Neutrophil (primary cell): ENCODE measurements at regions not wholly inside any gene's neighbourhood (a gene's known extent, or its start where the extent isn't known, plus 50 kb on each side); places are given as distances from the start of the nearest gene placed in this dataset.
"Not testable (repeated sequence)": the region's sequence is repeated elsewhere in the genome, so short reads cannot be mapped to it uniquely, and the experiment has no call there.

Source experiments
- H3K27ac ChIP-seq: fragments of 200-600 bp; sonication (generic); 2 replicates; pipeline ENCODE4 v1.5.1; 2016; ENCODE audit warnings: mild to moderate bottlenecking, moderate library complexity
- H3K27me3 ChIP-seq: fragments of 200-600 bp; sonication (generic); 2 replicates; pipeline ENCODE4 v1.6.0; 2016; ENCODE audit warnings: mild to moderate bottlenecking
- H3K36me3 ChIP-seq: fragments of 200-600 bp; sonication (generic); 2 replicates; pipeline ENCODE4 v1.5.1; 2017
- H3K4me1 ChIP-seq, 2 experiments: fragments of 200-600 bp in 1 of 2; sonication (generic) in 1 of 2; 1 replicate in 1 of 2; 2 replicates in 1 of 2; pipeline versions ENCODE4 v1.5.1 to v1.6.1; 2013 to 2016; ENCODE audit warnings: low read depth in 1 of 2, low read length in 1 of 2, mild to moderate bottlenecking in 1 of 2, moderate library complexity in 1 of 2; ENCODE audit not compliant: control insufficient read depth in 1 of 2, insufficient read depth in 1 of 2
- H3K4me3 ChIP-seq, 2 experiments: fragments of 200-600 bp in 1 of 2; sonication (generic) in 1 of 2; 1 replicate in 1 of 2; 2 replicates in 1 of 2; pipeline ENCODE4 v1.5.1; 2013 to 2016; ENCODE audit warnings: low read depth in 1 of 2, low read length in 1 of 2, mild to moderate bottlenecking in 1 of 2, moderate library complexity in 1 of 2
- H3K9me3 ChIP-seq: fragments of 200-600 bp; sonication (generic); 2 replicates; pipeline ENCODE4 v1.5.1; 2016
- TF ChIP-seq, protein P1 (sequence below): fragments of 200-600 bp; sonication (generic); IDR thresholded peaks from 2 replicates; pipeline ENCODE4 v1.5.1; 2016; ENCODE audit warnings: antibody characterized with exemption

DNA sequence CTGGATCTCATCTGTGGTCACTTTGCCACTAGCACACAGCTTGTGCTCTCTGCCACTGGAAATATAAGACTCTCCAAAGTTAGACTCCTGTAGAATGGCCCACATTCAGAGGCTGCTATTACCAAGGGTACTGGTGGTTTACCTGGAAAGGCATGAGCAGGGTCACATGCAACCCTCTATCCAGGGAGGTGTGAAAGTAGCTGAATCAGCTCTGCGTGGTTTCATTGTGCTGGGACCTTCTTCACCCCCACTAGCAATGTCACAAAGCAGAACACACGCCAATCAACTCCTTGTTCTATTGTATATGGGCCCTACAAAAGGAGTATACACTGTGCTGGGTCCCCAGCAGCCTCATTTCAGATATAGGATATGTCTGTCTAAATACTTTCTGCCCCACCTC, 353.6 kb upstream of the AUTS2 start:
- H3K27me3 ChIP-seq: no peaks in the 10 kb centered on the region
- H3K4me1 ChIP-seq: no peaks in the 10 kb centered on the region
- no peak overlapping the region for H3K4me3 ChIP-seq
- TF ChIP-seq, protein P1, sequence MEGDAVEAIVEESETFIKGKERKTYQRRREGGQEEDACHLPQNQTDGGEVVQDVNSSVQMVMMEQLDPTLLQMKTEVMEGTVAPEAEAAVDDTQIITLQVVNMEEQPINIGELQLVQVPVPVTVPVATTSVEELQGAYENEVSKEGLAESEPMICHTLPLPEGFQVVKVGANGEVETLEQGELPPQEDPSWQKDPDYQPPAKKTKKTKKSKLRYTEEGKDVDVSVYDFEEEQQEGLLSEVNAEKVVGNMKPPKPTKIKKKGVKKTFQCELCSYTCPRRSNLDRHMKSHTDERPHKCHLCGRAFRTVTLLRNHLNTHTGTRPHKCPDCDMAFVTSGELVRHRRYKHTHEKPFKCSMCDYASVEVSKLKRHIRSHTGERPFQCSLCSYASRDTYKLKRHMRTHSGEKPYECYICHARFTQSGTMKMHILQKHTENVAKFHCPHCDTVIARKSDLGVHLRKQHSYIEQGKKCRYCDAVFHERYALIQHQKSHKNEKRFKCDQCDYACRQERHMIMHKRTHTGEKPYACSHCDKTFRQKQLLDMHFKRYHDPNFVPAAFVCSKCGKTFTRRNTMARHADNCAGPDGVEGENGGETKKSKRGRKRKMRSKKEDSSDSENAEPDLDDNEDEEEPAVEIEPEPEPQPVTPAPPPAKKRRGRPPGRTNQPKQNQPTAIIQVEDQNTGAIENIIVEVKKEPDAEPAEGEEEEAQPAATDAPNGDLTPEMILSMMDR: no peak
- no peaks in the 10 kb centered on the region for H3K9me3 ChIP-seq
- H3K36me3 ChIP-seq: no peaks in the 10 kb centered on the region
- H3K27ac ChIP-seq: no peak overlapping the region

DNA sequence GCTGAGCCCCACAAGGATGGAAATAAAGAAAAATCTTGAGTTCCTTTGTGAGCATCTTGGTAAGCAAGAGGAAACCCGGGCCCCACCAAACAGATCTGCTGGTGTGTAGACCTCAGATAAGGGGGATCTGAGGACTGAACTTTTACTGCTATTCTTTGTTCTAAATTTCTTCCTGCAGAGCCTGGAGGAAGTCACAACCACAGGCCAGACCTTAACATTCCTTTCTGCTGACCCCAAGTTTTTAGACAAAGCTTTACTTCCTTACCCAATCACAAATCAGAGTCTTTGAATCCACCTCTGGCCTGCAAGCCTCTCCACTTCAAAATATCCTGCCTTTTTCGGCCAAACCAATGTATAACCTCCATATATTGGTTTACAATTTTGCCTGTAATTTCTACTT, 352.6 kb upstream of the AUTS2 start:
- no peak overlapping the region for H3K4me3 ChIP-seq
- TF ChIP-seq, protein P1: no peak
- H3K9me3 ChIP-seq: no peaks in the 10 kb centered on the region
- no peaks in the 10 kb centered on the region for H3K36me3 ChIP-seq
- H3K4me1 ChIP-seq: no peaks in the 10 kb centered on the region
- no peak overlapping the region for H3K27ac ChIP-seq
- no peaks in the 10 kb centered on the region for H3K27me3 ChIP-seq

DNA sequence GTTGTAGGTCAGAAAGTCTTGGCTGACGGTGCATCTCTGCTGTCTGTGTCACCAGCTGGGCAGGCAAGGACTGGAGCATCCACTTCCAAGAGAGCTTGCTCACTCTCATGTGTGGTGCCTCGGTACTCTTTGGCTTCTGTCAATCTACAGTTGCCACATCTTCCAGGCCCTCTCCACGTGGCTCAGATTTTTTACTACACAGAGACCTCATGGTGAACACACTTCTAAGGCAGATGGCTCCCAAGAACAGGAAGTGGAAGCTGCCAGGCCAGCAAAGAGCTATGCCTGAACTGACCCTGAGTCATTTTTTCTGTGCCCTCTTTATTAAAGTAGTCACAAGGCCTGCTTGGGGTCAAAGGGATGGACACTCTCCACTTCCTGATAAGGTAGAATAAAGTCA, 351.5 kb upstream of the AUTS2 start:
- Histone ChIP-seq H3K27ac (no peak overlapping the region), H3K9me3 (no peaks in the 10 kb centered on the region), H3K36me3 (no peaks in the 10 kb centered on the region), H3K4me3 (no peak overlapping the region), H3K27me3 (no peaks in the 10 kb centered on the region), H3K4me1 (no peaks in the 10 kb centered on the region)
- TF ChIP-seq, protein P1: no peak

DNA sequence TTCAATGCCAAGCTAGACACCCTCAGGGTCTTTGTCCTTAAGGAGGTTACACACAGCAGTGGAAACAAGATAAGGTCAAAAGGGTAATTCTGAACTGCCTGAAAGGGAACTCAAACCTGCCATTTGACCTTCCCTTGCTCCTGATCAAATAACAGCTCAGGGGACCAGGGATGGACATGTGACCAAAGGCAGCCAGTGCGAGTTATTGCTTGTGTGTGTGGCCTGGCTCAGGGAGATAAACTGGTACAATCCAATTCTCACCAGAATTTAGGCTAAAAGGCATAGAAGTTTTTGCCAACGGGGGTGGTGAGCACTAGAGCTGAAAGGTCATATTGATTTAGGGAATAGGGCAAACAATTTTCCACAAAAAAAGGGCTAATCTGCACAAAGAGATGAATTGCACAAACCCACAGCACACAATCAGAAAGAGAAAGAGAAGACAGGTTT, 349.9 kb upstream of the AUTS2 start:
- not testable (repeated sequence) for H3K27me3 ChIP-seq, H3K9me3 ChIP-seq, H3K36me3 ChIP-seq, H3K27ac ChIP-seq, H3K4me3 ChIP-seq, H3K4me1 ChIP-seq

DNA sequence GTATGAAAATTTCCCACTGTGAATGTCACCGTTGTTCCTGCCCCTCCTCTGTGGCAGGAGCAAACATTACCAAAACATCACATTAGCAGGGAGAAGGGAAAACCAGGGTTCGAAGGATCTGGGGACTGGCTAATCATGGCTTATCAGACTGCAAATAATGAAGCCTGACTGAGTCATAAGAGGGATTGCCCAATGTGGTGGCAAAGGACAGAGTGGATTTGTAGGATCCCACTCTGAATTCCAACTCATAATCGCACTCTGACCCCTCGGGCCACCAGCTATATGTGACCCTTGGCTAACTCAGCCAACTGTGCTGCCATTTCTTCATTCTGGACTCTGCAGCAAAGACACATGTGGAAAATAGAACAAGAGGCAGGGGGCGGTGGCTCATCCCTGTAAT, 347.3 kb upstream of the AUTS2 start:
- Histone ChIP-seq H3K4me1 (no peaks in the 10 kb centered on the region), H3K27ac (no peak overlapping the region), H3K36me3 (no peaks in the 10 kb centered on the region), H3K9me3 (no peaks in the 10 kb centered on the region), H3K4me3 (no peak overlapping the region), H3K27me3 (no peaks in the 10 kb centered on the region)
- TF ChIP-seq, protein P1: no peak

DNA sequence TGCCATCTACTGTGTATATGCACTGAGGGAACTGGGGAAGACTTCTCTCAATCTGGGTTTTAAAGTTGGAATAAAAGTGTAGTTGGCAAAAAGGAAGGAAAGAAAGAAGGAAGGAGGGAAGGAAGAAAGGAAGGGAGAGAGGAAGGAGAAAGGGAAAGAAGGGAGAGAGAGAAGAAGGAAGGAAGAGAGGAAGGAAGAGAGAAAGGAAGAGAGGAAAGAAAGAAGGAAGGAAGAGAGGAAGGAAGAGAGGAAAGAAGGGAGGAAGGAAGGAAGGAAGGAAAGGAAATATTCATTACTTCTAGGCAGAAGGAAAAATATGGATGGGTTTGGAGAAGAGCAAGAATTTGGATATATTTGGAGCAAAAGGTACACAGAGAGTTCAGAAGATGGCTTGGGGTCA, 343.6 kb upstream of the AUTS2 start:
- H3K36me3 ChIP-seq: no peaks in the 10 kb centered on the region
- H3K4me1 ChIP-seq: no peaks in the 10 kb centered on the region
- TF ChIP-seq, protein P1: no peak
- no peaks in the 10 kb centered on the region for H3K9me3 ChIP-seq
- H3K4me3 ChIP-seq: no peak overlapping the region
- H3K27ac ChIP-seq: no peak overlapping the region
- H3K27me3 ChIP-seq: no peaks in the 10 kb centered on the region
